Karpas-422 (cell line): ENCODE measurements at regions not wholly inside any gene's neighbourhood (a gene's known extent, or its start where the extent isn't known, plus 50 kb on each side); places are given as distances from the start of the nearest gene placed in this dataset.

Experiments used
- DNase-seq: peaks from one replicate; pipeline ENCODE4 v3.0.0-alpha.2; 2015
- H2AFZ ChIP-seq: fragments of 200-600 bp; sonication (generic); 2 replicates; pipeline ENCODE4 v1.6.1; 2014; ENCODE audit warnings: antibody characterized with exemption, low read length, mixed read lengths
- H3K27ac ChIP-seq: fragments of 200-600 bp; sonication (generic); 2 replicates; pipeline ENCODE4 v1.5.1; 2014; ENCODE audit warnings: mild to moderate bottlenecking, low read length, moderate library complexity
- H3K27me3 ChIP-seq: fragments of 200-600 bp; sonication (generic); 2 replicates; pipeline ENCODE4 v1.6.1; 2014; ENCODE audit warnings: low read length, mixed read lengths
- H3K36me3 ChIP-seq: fragments of 200-600 bp; sonication (generic); 2 replicates; pipeline ENCODE4 v1.6.1; 2014; ENCODE audit warnings: low read length, mixed read lengths; ENCODE audit not compliant: insufficient read depth
- H3K4me1 ChIP-seq: fragments of 200-600 bp; sonication (generic); 2 replicates; pipeline ENCODE4 v1.6.1; 2014; ENCODE audit warnings: mild to moderate bottlenecking, low read length, mixed read lengths
- H3K4me2 ChIP-seq: fragments of 200-600 bp; sonication (generic); 2 replicates; pipeline ENCODE4 v1.6.1; 2014; ENCODE audit warnings: low read length, low read depth, mild to moderate bottlenecking; ENCODE audit not compliant: poor library complexity, severe bottlenecking
- H3K4me3 ChIP-seq: fragments of 200-600 bp; sonication (generic); 2 replicates; pipeline ENCODE4 v1.5.1; 2014; ENCODE audit warnings: mild to moderate bottlenecking, antibody characterized with exemption, low read length, mixed read lengths
- H3K79me2 ChIP-seq: fragments of 200-600 bp; sonication (generic); 2 replicates; pipeline ENCODE4 v1.6.1; 2014; ENCODE audit warnings: mild to moderate bottlenecking, low read length, mixed read lengths
- H3K9ac ChIP-seq: fragments of 200-600 bp; sonication (generic); 2 replicates; pipeline ENCODE4 v1.6.0; 2014; ENCODE audit warnings: low read length
- H3K9me2 ChIP-seq: fragments of 200-600 bp; sonication (generic), shearing (Covaris generic); replicated peaks from 2 replicates; pipeline ENCODE4 v1.6.0; 2014; ENCODE audit warnings: mild to moderate bottlenecking, low read length, moderate library complexity; ENCODE audit not compliant: insufficient read depth
- H3K9me3 ChIP-seq: fragments of 300-700, 200-600 bp; sonication (generic); 2 replicates; pipeline ENCODE4 v1.6.1; 2014; ENCODE audit warnings: low read length, mixed read lengths
- H4K20me1 ChIP-seq: fragments of 200-600 bp; sonication (generic); 2 replicates; pipeline ENCODE4 v1.6.1; 2014; ENCODE audit warnings: mild to moderate bottlenecking, antibody characterized with exemption, low read length, low read depth; ENCODE audit not compliant: insufficient read depth

DNA sequence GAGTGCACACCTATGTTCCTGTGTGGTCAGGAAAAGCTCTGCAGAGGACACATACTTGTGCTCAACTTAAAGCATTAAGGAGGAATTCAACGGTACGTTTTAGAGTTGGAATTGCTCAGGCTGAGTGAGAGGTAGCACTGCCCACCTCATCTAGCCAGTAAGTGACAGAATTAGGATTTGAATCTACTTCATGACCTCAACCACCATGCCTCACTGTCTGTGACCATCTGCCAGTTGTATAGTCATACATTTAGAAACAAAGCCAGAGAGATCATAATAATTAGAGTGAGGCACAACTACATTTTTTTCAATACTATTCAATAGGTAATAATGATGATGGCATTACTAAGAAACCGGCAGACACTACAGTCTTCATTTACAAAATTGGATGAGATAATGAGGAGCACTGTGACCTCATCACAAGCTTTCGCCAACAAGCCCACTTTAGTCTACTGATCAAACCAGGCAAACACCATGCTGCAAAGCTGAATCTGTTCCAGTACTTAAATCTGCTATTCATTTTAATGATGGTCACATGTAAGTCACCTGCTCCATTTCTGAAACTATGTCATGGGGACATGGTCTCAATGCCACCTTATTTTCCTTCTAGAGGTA lies 1018.4 kb downstream of the TMEM182 start:
- H2AFZ ChIP-seq: no peak overlapping the region
- no peaks in the 10 kb centered on the region for H3K36me3 ChIP-seq
- H4K20me1 ChIP-seq: no peaks in the 10 kb centered on the region
- no peaks in the 10 kb centered on the region for H3K79me2 ChIP-seq
- H3K9me3 ChIP-seq: peaks cover 16% of the 10 kb centered on the region
- no peak overlapping the region for H3K4me2 ChIP-seq
- H3K27me3 ChIP-seq: no peaks in the 10 kb centered on the region
- no peaks in the 10 kb centered on the region for H3K4me1 ChIP-seq
- H3K27ac ChIP-seq: no peak overlapping the region
- H3K4me3 ChIP-seq: no peak overlapping the region
- H3K9ac ChIP-seq: no peak overlapping the region
- DNase-seq: no peak
- no peaks in the 10 kb centered on the region for H3K9me2 ChIP-seq

DNA sequence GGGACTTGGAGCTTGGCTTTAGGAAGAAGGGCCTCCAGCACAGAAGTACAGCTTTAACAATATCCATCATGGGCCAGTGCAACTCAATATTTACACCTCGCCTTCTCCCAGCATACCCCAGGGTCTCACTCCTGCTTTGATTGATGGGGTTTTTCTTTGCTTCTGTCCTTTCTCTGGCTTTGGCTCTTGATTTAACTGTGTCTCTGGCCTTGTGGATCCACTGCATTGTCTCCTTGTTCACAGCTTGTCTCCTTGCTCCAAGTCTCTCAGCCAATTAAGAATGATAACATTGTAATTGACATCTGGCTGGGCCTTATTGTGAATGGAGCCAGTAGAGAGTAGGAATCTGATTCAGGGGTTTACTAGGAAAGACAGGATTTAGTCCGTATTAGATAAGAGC lies 1019.5 kb downstream of the TMEM182 start:
- Histone ChIP-seq H2AFZ (no peak overlapping the region), H3K79me2 (no peaks in the 10 kb centered on the region), H3K9me3 (peaks cover 10% of the 10 kb centered on the region), H3K27me3 (no peaks in the 10 kb centered on the region), H3K9me2 (no peaks in the 10 kb centered on the region), H3K4me1 (no peaks in the 10 kb centered on the region), H3K4me3 (no peak overlapping the region), H3K36me3 (no peaks in the 10 kb centered on the region), H3K4me2 (no peak overlapping the region), H3K27ac (no peak overlapping the region), H4K20me1 (no peaks in the 10 kb centered on the region), H3K9ac (no peak overlapping the region)
- no peak for DNase-seq

GRCh38 chr2:103784261-103784660 lies 1022.4 kb downstream of the TMEM182 start:
- Histone ChIP-seq H3K4me1 (no peaks in the 10 kb centered on the region), H3K79me2 (no peaks in the 10 kb centered on the region), H3K36me3 (no peaks in the 10 kb centered on the region), H3K9me2 (no peaks in the 10 kb centered on the region), H3K9ac (no peak overlapping the region), H3K4me3 (no peak overlapping the region), H3K9me3 (no peaks in the 10 kb centered on the region), H2AFZ (no peak overlapping the region), H4K20me1 (no peaks in the 10 kb centered on the region), H3K4me2 (no peak overlapping the region), H3K27ac (no peak overlapping the region), H3K27me3 (no peaks in the 10 kb centered on the region)
- no peak for DNase-seq

GRCh38 chr2:103785432-103785831 lies 1023.6 kb downstream of the TMEM182 start:
- no peak overlapping the region for H3K4me3 ChIP-seq
- no peaks in the 10 kb centered on the region for H3K9me3 ChIP-seq
- H3K36me3 ChIP-seq: no peaks in the 10 kb centered on the region
- no peak for DNase-seq
- no peak overlapping the region for H3K27ac ChIP-seq
- no peak overlapping the region for H3K4me2 ChIP-seq
- H3K27me3 ChIP-seq: no peaks in the 10 kb centered on the region
- no peaks in the 10 kb centered on the region for H4K20me1 ChIP-seq
- no peaks in the 10 kb centered on the region for H3K9me2 ChIP-seq
- no peaks in the 10 kb centered on the region for H3K79me2 ChIP-seq
- no peak overlapping the region for H3K9ac ChIP-seq
- H2AFZ ChIP-seq: no peak overlapping the region
- H3K4me1 ChIP-seq: no peaks in the 10 kb centered on the region

- Histone ChIP-seq H3K36me3 (no peaks in the 10 kb centered on the region), H3K9ac (no peak overlapping the region), H3K4me1 (no peaks in the 10 kb centered on the region), H3K4me2 (no peak overlapping the region), H3K27ac (no peak overlapping the region), H3K9me2 (no peaks in the 10 kb centered on the region), H3K79me2 (no peaks in the 10 kb centered on the region), H2AFZ (no peak overlapping the region), H3K4me3 (no peak overlapping the region), H3K9me3 (no peaks in the 10 kb centered on the region), H3K27me3 (no peaks in the 10 kb centered on the region), H4K20me1 (no peaks in the 10 kb centered on the region)
- DNase-seq: no peak
Measured at GRCh38 chr2:103785956-103786355, 1024.1 kb downstream of the TMEM182 start.

GRCh38 chr2:103788389-103788788 lies 1026.6 kb downstream of the TMEM182 start:
- H4K20me1 ChIP-seq: no peaks in the 10 kb centered on the region
- H3K4me2 ChIP-seq: no peak overlapping the region
- DNase-seq: no peak
- H2AFZ ChIP-seq: no peak overlapping the region
- no peaks in the 10 kb centered on the region for H3K27me3 ChIP-seq
- H3K9ac ChIP-seq: no peak overlapping the region
- no peaks in the 10 kb centered on the region for H3K36me3 ChIP-seq
- H3K79me2 ChIP-seq: no peaks in the 10 kb centered on the region
- H3K9me2 ChIP-seq: no peaks in the 10 kb centered on the region
- H3K27ac ChIP-seq: no peak overlapping the region
- H3K4me3 ChIP-seq: no peak overlapping the region
- no peaks in the 10 kb centered on the region for H3K4me1 ChIP-seq
- no peaks in the 10 kb centered on the region for H3K9me3 ChIP-seq

DNA sequence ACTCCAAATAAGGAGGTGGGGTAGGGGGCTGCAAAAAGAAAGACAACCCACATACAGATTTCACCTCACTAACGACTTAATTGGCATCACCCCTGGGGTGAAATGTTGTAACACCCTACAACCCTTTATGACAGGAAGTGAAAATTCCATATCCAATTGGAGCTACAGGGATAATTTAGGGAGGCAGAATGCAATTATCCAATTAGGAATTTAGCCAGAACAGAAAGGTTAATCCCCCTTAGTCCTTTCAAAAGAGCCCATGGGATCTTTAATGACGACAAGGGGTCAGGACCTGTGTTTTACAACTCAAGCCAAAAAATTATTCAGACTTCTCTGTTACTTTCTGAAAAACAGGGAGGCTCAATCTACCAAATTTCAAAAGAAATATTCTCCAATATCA lies 1027.1 kb downstream of the TMEM182 start:
- Histone ChIP-seq H3K4me3 (no peak overlapping the region), H4K20me1 (no peaks in the 10 kb centered on the region), H3K27me3 (no peaks in the 10 kb centered on the region), H3K9me3 (no peaks in the 10 kb centered on the region), H3K9me2 (no peaks in the 10 kb centered on the region), H3K4me2 (no peak overlapping the region), H3K4me1 (no peaks in the 10 kb centered on the region), H3K36me3 (no peaks in the 10 kb centered on the region), H2AFZ (no peak overlapping the region), H3K27ac (no peak overlapping the region), H3K79me2 (no peaks in the 10 kb centered on the region), H3K9ac (no peak overlapping the region)
- DNase-seq: no peak

- no peak overlapping the region for H3K4me2 ChIP-seq
- DNase-seq: no peak
- no peaks in the 10 kb centered on the region for H3K27me3 ChIP-seq
- H3K9me2 ChIP-seq: no peaks in the 10 kb centered on the region
- no peaks in the 10 kb centered on the region for H3K36me3 ChIP-seq
- H4K20me1 ChIP-seq: no peaks in the 10 kb centered on the region
- no peaks in the 10 kb centered on the region for H3K79me2 ChIP-seq
- H3K4me3 ChIP-seq: no peak overlapping the region
- H3K27ac ChIP-seq: no peak overlapping the region
- H2AFZ ChIP-seq: no peak overlapping the region
- H3K4me1 ChIP-seq: no peaks in the 10 kb centered on the region
- no peak overlapping the region for H3K9ac ChIP-seq
- no peaks in the 10 kb centered on the region for H3K9me3 ChIP-seq
Measured at GRCh38 chr2:103789381-103790095, 1027.7 kb downstream of the TMEM182 start.
